ENCODE measurements at regions not wholly inside any gene's neighbourhood (a gene's known extent, or its start where the extent isn't known, plus 50 kb on each side); places are given as distances from the start of the nearest gene placed in this dataset.

- Mint-ChIP-seq H3K4me1 (ENCODE audit: low read depth) (peaks cover 6% of the 10 kb centered on the region), H3K27ac (no peak overlapping the region), H3K9me3 (no peaks in the 10 kb centered on the region), H3K27me3 (ENCODE audit: low read depth) (no peaks in the 10 kb centered on the region), H3K4me3 (no peak overlapping the region), H3K36me3 (ENCODE audit: low read depth) (no peaks in the 10 kb centered on the region)
- no peak for DNase-seq (ENCODE audit: low spot score)
Measured at GRCh38 chr6:134477991-134478635, 160.2 kb upstream of the SGK1 start.

- no peak for DNase-seq (ENCODE audit: low spot score)
- Mint-ChIP-seq H3K9me3 (no peaks in the 10 kb centered on the region), H3K4me3 (no peak overlapping the region), H3K4me1 (ENCODE audit: low read depth) (peaks cover 2% of the 10 kb centered on the region), H3K27ac (no peak overlapping the region), H3K36me3 (ENCODE audit: low read depth) (no peaks in the 10 kb centered on the region), H3K27me3 (ENCODE audit: low read depth) (peaks cover 2% of the 10 kb centered on the region)
Measured at GRCh38 chr6:134474955-134475354, 157.0 kb upstream of the SGK1 start.

- no peak for DNase-seq (ENCODE audit: low spot score)
- Mint-ChIP-seq H3K9me3 (no peaks in the 10 kb centered on the region), H3K4me3 (no peak overlapping the region), H3K4me1 (ENCODE audit: low read depth) (no peaks in the 10 kb centered on the region), H3K27ac (no peak overlapping the region), H3K36me3 (ENCODE audit: low read depth) (no peaks in the 10 kb centered on the region), H3K27me3 (ENCODE audit: low read depth) (peaks cover 2% of the 10 kb centered on the region)
Measured at GRCh38 chr6:134472661-134473060, 154.7 kb upstream of the SGK1 start.

- peaks cover 2% of the 10 kb centered on the region for H3K27me3 Mint-ChIP-seq (ENCODE audit: low read depth)
- H3K27ac Mint-ChIP-seq = no peak overlapping the region
- H3K36me3 Mint-ChIP-seq (ENCODE audit: low read depth) = no peaks in the 10 kb centered on the region
- DNase-seq (ENCODE audit: low spot score) = no peak
- H3K9me3 Mint-ChIP-seq = no peaks in the 10 kb centered on the region
- H3K4me1 Mint-ChIP-seq (ENCODE audit: low read depth) = no peaks in the 10 kb centered on the region
- H3K4me3 Mint-ChIP-seq = no peak overlapping the region
Measured at GRCh38 chr6:134472046-134472445, 154.1 kb upstream of the SGK1 start.

- no peaks in the 10 kb centered on the region for H3K4me1 Mint-ChIP-seq (ENCODE audit: low read depth)
- no peaks in the 10 kb centered on the region for H3K9me3 Mint-ChIP-seq
- H3K4me3 Mint-ChIP-seq = no peak overlapping the region
- no peak for DNase-seq (ENCODE audit: low spot score)
- peaks cover 2% of the 10 kb centered on the region for H3K27me3 Mint-ChIP-seq (ENCODE audit: low read depth)
- no peak overlapping the region for H3K27ac Mint-ChIP-seq
- no peaks in the 10 kb centered on the region for H3K36me3 Mint-ChIP-seq (ENCODE audit: low read depth)
Measured at GRCh38 chr6:134470457-134470975, 152.6 kb upstream of the SGK1 start.

- DNase-seq (ENCODE audit: low spot score) = no peak
- Mint-ChIP-seq H3K27me3 (ENCODE audit: low read depth) (peaks cover 2% of the 10 kb centered on the region), H3K4me3 (no peak overlapping the region), H3K4me1 (ENCODE audit: low read depth) (peaks cover under 1% of the 10 kb centered on the region), H3K9me3 (no peaks in the 10 kb centered on the region), H3K27ac (no peak overlapping the region), H3K36me3 (ENCODE audit: low read depth) (no peaks in the 10 kb centered on the region)
Measured at GRCh38 chr6:134469702-134470456, 152.0 kb upstream of the SGK1 start.

GRCh38 chr6:134468633-134469032 is 150.7 kb upstream of the SGK1 start:
- Mint-ChIP-seq H3K36me3 (ENCODE audit: low read depth) (no peaks in the 10 kb centered on the region), H3K9me3 (no peaks in the 10 kb centered on the region), H3K27me3 (ENCODE audit: low read depth) (peaks cover 2% of the 10 kb centered on the region), H3K4me3 (no peak overlapping the region), H3K4me1 (ENCODE audit: low read depth) (peaks cover 4% of the 10 kb centered on the region), H3K27ac (no peak overlapping the region)
- DNase-seq (ENCODE audit: low spot score) = no peak

- H3K4me3 Mint-ChIP-seq = no peak overlapping the region
- DNase-seq (ENCODE audit: low spot score) = no peak
- peaks cover 2% of the 10 kb centered on the region for H3K27me3 Mint-ChIP-seq (ENCODE audit: low read depth)
- H3K4me1 Mint-ChIP-seq (ENCODE audit: low read depth) = peaks cover 4% of the 10 kb centered on the region
- H3K27ac Mint-ChIP-seq = no peak overlapping the region
- no peaks in the 10 kb centered on the region for H3K9me3 Mint-ChIP-seq
- H3K36me3 Mint-ChIP-seq (ENCODE audit: low read depth) = no peaks in the 10 kb centered on the region
Measured at GRCh38 chr6:134467620-134468019, 149.7 kb upstream of the SGK1 start.

- Mint-ChIP-seq H3K27ac (no peak overlapping the region), H3K4me1 (ENCODE audit: low read depth) (peaks cover 4% of the 10 kb centered on the region)
Measured at GRCh38 chr6:134466771-134467525, 149.0 kb upstream of the SGK1 start.

GRCh38 chr6:134464690-134465411 is 146.9 kb upstream of the SGK1 start:
- peaks cover 6% of the 10 kb centered on the region for H3K4me1 Mint-ChIP-seq (ENCODE audit: low read depth)
- no peaks in the 10 kb centered on the region for H3K27me3 Mint-ChIP-seq (ENCODE audit: low read depth)
- no peak for DNase-seq (ENCODE audit: low spot score)
- H3K9me3 Mint-ChIP-seq = no peaks in the 10 kb centered on the region
- H3K4me3 Mint-ChIP-seq = no peak overlapping the region
- no peaks in the 10 kb centered on the region for H3K36me3 Mint-ChIP-seq (ENCODE audit: low read depth)
- H3K27ac Mint-ChIP-seq = no peak overlapping the region

More at GRCh38 chr6:134466771-134467525, 149.0 kb upstream of the SGK1 start:
- Mint-ChIP-seq H3K36me3 (ENCODE audit: low read depth) (no peaks in the 10 kb centered on the region), H3K27me3 (ENCODE audit: low read depth) (peaks cover 2% of the 10 kb centered on the region), H3K9me3 (no peaks in the 10 kb centered on the region), H3K4me3 (no peak overlapping the region)
- DNase-seq (ENCODE audit: low spot score) = no peak

- no peak overlapping the region for H3K4me3 Mint-ChIP-seq
- H3K36me3 Mint-ChIP-seq (ENCODE audit: low read depth) = no peaks in the 10 kb centered on the region
- peaks cover 3% of the 10 kb centered on the region for H3K27me3 Mint-ChIP-seq (ENCODE audit: low read depth)
- peaks cover 8% of the 10 kb centered on the region for H3K4me1 Mint-ChIP-seq (ENCODE audit: low read depth)
- no peak overlapping the region for H3K27ac Mint-ChIP-seq
- DNase-seq (ENCODE audit: low spot score) = no peak
- H3K9me3 Mint-ChIP-seq = no peaks in the 10 kb centered on the region
Measured at GRCh38 chr6:134458857-134459657, 141.1 kb upstream of the SGK1 start.

- Mint-ChIP-seq H3K27ac (no peak overlapping the region), H3K4me3 (no peak overlapping the region), H3K9me3 (no peaks in the 10 kb centered on the region), H3K4me1 (ENCODE audit: low read depth) (peaks cover 13% of the 10 kb centered on the region), H3K27me3 (ENCODE audit: low read depth) (peaks cover 4% of the 10 kb centered on the region), H3K36me3 (ENCODE audit: low read depth) (no peaks in the 10 kb centered on the region)
- DNase-seq (ENCODE audit: low spot score) = no peak
Measured at GRCh38 chr6:134457941-134458340, 140.0 kb upstream of the SGK1 start.

GRCh38 chr6:134456226-134456625 is 138.3 kb upstream of the SGK1 start:
- Mint-ChIP-seq H3K4me1 (ENCODE audit: low read depth) (peaks cover 17% of the 10 kb centered on the region), H3K4me3 (no peak overlapping the region), H3K27me3 (ENCODE audit: low read depth) (peaks cover 4% of the 10 kb centered on the region), H3K27ac (no peak overlapping the region), H3K36me3 (ENCODE audit: low read depth) (no peaks in the 10 kb centered on the region), H3K9me3 (no peaks in the 10 kb centered on the region)
- no peak for DNase-seq (ENCODE audit: low spot score)
